Activated CD4-positive, alpha-beta T cell treated with anti-CD3 and anti-CD28 coated beads, Interleukin-2, Interleukin-4, amounts not matched to agents 100 ng/mL and 50 ng/mL, durations not matched to agents 16 hours and 8 hours (primary cell): ENCODE measurements at regions not wholly inside any gene's neighbourhood (a gene's known extent, or its start where the extent isn't known, plus 50 kb on each side); places are given as distances from the start of the nearest gene placed in this dataset.
"Not testable (repeated sequence)": the region's sequence is repeated elsewhere in the genome, so short reads cannot be mapped to it uniquely, and the experiment has no call there.

Source experiments
- DNase-seq: peaks from one replicate; pipeline ENCODE4 v3.0.0-alpha.2; 2020; ENCODE audit warnings: low spot score

- DNase-seq, result peak; percentile 94
Measured at GRCh38 chr1:121519042-121519755, 334.4 kb downstream of the SRGAP2C start.

GRCh38 chr1:121519756-121520286, 335.0 kb downstream of the SRGAP2C start:
- not testable (repeated sequence) for DNase-seq

GRCh38 chr1:121522061-121522759, 337.4 kb downstream of the SRGAP2C start:
- no peak for DNase-seq

- DNase-seq, result not testable (repeated sequence)
Measured at GRCh38 chr1:121523112-121523511, 338.3 kb downstream of the SRGAP2C start.

- DNase-seq, result no peak
Measured at GRCh38 chr1:121525355-121525754, 340.6 kb downstream of the SRGAP2C start.

- DNase-seq, result not testable (repeated sequence)
Measured at GRCh38 chr1:121528958-121529357, 344.2 kb downstream of the SRGAP2C start.

- DNase-seq, result not testable (repeated sequence)
Measured at GRCh38 chr1:121530026-121530425, 345.3 kb downstream of the SRGAP2C start.

GRCh38 chr1:121531747-121532146, 347.0 kb downstream of the SRGAP2C start:
- DNase-seq, result not testable (repeated sequence)

GRCh38 chr1:121538148-121538547, 353.4 kb downstream of the SRGAP2C start:
- not testable (repeated sequence) for DNase-seq

- no peak for DNase-seq
Measured at GRCh38 chr1:121538943-121539575, 354.3 kb downstream of the SRGAP2C start.

GRCh38 chr1:121543988-121544387, 359.2 kb downstream of the SRGAP2C start:
- DNase-seq, result not testable (repeated sequence)

- DNase-seq, result no peak
Measured at GRCh38 chr1:121544500-121544899, 359.7 kb downstream of the SRGAP2C start.

- not testable (repeated sequence) for DNase-seq
Measured at GRCh38 chr1:121545899-121546298, 361.1 kb downstream of the SRGAP2C start.

GRCh38 chr1:121546830-121547591, 362.2 kb downstream of the SRGAP2C start:
- no peak for DNase-seq

- DNase-seq, result not testable (repeated sequence)
Measured at GRCh38 chr1:121547726-121548125, 363.0 kb downstream of the SRGAP2C start.

GRCh38 chr1:121550817-121551216, 366.0 kb downstream of the SRGAP2C start:
- DNase-seq, result not testable (repeated sequence)

- peak; percentile 11 for DNase-seq
Measured at GRCh38 chr1:121551491-121551890, 366.7 kb downstream of the SRGAP2C start.

GRCh38 chr1:121556560-121556959, 371.8 kb downstream of the SRGAP2C start:
- not testable (repeated sequence) for DNase-seq

- not testable (repeated sequence) for DNase-seq
Measured at GRCh38 chr1:121558034-121558433, 373.3 kb downstream of the SRGAP2C start.

- no peak for DNase-seq
Measured at GRCh38 chr1:121558514-121558913, 373.7 kb downstream of the SRGAP2C start.

- no peak for DNase-seq
Measured at GRCh38 chr1:121566346-121566745, 381.6 kb downstream of the SRGAP2C start.

- no peak for DNase-seq
Measured at GRCh38 chr1:121569428-121569827, 384.7 kb downstream of the SRGAP2C start.
